GOT3 (cell line): ENCODE measurements at regions not wholly inside any gene's neighbourhood (a gene's known extent, or its start where the extent isn't known, plus 50 kb on each side); places are given as distances from the start of the nearest gene placed in this dataset.
"Not testable (repeated sequence)": the region's sequence is repeated elsewhere in the genome, so short reads cannot be mapped to it uniquely, and the experiment has no call there.

ENCODE experiments used
- DNase-seq: peaks from one replicate; lab custom pipeline; 2025; ENCODE audit warnings: mixed read lengths; lab: John Stamatoyannopoulos, UW

DNA sequence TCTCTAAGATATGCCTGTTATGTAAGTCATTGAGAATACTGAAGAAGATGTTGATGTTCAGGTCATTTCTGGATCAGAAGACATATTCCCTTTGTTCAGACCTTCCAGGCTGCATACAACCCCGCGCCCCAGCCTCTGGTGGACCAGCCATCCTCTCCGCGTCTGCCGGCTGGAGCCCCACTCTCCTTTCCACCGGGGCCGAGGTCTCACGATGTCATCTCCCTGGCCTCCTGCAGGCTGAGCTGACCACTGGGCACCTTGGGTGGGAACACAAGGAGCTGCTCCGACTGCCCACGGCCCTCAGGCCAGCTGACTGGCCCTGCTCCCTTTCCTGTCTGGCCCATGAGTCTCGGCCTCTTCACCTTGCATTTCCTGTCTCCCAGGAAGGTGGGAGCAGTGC, 124.6 kb downstream of the SHANK2 start:
- DNase-seq = no peak

- not testable (repeated sequence) for DNase-seq
Measured at GRCh38 chr11:71126401-71126800, 126.0 kb downstream of the SHANK2 start.

GRCh38 chr11:71125150-71125549, 127.2 kb downstream of the SHANK2 start:
- no peak for DNase-seq

GRCh38 chr11:71124127-71124526, 128.2 kb downstream of the SHANK2 start:
- DNase-seq = no peak

- DNase-seq = no peak
Measured at GRCh38 chr11:71120471-71120896, 131.9 kb downstream of the SHANK2 start.

- no peak for DNase-seq
Measured at GRCh38 chr11:71119656-71120269, 132.6 kb downstream of the SHANK2 start.

DNA sequence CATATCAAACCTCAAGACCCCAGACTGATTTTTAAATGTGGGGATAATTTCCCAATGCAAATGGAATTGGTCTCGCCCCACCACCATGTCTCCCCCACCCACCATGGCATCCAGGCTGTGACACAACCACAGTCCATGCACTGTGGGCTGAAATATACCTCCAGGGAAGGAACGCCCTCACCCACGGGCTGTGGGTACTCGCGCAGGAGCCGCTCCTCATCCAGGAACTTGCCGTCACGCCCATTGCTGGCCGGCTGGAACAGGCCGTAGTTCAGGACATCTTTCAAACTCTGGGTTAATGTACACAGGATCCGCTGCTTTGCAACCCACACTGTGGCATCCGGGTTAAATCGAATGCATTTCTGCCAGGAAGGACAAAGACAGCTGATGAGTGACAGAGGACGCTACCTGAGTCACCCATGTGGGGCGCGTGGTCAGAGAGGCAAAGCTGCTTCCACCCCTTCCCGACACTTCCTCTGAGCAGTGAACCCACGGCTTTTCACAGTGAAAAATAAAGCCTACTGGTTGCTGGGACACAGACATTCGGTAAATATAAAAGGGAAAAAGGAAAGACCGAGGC, 133.6 kb downstream of the SHANK2 start:
- DNase-seq = no peak

DNA sequence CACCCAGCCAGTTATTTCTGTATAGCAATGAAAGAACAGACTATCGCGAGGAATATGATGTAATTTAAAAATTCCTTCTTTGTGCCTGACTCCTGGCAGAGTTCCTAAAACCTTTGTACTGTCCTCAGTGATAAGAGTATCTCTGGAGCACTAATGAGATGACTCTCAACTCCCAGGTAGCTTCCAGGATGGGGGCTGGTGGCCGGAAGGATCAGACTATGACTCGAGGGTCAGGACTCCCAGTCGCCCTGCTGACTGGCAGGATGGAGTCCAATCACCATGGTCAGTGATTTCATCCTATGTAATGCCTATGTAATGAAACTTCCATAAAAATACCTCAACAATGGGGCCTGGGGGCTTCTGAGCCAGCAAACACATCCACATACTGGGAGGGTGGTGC, 135.1 kb downstream of the SHANK2 start:
- DNase-seq = no peak

GRCh38 chr11:71116693-71117040, 135.7 kb downstream of the SHANK2 start:
- DNase-seq = no peak

GRCh38 chr11:71115770-71116692, 136.3 kb downstream of the SHANK2 start:
- DNase-seq = no peak

DNA sequence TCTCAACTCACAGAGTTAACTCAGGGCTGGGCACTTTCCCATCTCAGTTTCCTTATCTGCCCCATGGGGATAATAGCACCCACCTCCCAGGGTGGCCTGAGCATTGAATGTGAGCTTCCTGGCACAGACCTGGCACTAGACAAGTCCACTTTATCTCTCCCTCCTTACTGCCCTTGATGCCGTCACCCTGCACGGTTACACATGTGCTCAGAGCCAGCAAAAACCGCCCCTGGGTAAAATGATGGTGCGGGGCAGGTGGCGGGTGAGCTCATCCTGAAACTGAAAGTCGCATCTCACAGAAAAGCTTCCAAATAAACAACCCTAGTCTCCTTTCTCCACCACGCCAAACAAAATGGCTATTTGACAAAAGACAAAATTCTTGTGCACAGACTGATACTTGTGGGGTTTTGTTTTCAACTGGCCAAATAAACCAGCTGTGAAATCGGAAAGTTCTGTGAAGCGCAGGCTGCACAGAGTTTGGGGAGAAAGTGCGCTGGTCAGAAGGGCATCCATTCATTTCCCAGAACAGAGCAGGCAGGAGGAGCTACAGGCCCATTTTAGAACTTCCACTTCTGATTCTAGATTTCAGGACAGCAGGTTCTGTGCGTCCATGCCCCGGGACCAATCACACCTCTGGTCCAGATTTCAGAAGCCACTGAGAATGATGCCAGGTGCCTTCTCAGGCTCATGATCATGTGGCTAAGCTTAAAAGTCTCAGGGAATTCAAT, 138.1 kb downstream of the SHANK2 start:
- no peak for DNase-seq

DNA sequence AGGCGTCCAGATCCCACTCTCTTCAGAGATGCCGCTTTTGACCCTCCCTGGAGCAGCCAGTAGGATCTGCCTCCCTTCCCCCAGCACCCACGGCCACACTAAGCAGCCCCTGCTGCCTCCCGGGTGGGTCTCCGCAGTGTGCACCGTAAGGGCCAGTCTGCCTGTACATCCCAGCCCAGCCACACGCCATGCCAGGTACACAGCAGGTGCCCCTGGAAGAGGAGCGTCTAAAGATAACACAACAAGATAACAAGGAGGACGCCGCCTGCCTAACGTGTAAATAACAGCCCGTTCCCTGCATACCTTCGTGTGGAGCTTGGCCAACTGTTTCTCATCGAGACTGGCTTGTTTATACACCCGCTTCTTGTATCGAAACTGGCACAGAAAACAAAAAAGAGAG, 139.4 kb downstream of the SHANK2 start:
- no peak for DNase-seq

DNA sequence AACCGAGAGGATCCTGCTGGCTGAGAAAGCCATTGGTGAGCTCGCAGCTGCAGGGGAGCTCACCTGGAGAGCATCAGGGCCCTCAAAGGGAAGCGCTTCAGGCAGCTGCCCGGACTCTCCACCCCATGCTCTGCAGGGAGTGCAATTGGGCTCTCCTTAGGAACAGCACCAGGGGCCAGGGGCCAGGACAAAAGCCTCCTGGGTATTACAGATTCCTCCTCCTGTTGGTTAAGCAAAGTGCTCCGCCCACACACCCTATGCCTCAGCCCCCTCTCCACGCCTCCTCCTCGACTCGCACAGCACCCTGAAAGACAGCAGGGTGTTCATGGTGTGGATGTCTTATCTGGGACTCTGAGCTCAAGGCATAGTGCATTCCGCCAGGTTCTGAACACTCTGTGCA, 139.9 kb downstream of the SHANK2 start:
- DNase-seq = no peak

DNA sequence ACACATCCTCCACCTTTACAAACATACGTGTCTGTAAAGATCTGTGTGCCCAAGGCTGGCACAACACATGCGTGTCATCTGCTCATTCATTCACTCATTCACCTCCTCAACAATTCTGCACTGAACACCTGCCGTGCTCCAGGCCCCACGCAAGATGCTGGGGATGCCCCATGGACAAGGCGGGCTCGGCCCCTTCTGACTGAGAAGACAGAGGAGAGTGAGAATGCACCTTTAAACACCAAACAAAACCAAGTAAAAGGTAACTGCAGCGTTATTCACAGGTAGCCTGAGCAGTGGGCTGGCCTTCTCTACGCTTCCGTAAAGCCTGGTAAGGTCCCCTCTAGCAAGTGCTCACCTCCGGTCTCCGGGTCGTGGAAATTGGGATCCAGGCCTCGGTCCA, 142.8 kb downstream of the SHANK2 start:
- DNase-seq = no peak

- no peak for DNase-seq
Measured at GRCh38 chr11:71109186-71109585, 143.2 kb downstream of the SHANK2 start.

GRCh38 chr11:71108013-71108865, 144.1 kb downstream of the SHANK2 start:
- no peak for DNase-seq

GRCh38 chr11:71106671-71107070, 145.7 kb downstream of the SHANK2 start:
- DNase-seq = no peak

DNA sequence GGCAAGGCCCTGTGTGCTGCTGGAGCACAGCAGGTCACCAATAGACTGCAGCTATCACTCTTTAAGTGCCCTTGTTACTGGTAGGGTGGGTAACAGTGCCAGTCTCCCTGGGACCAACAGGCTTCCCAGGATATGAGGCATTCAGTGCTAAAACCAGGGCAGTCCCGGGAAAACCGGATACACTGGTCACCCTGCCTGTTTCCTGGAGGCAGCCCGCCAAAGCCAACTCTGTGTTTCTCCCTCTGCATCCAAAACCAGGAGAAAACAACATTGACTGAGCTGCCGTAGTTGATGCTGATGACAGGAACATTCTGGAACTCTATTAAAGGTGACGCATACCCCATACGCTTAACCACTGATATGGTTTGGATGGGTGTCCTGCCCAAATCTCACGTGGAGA, 149.1 kb downstream of the SHANK2 start:
- DNase-seq = no peak

- DNase-seq = no peak
Measured at GRCh38 chr11:71102251-71102995, 150.0 kb downstream of the SHANK2 start.

DNA sequence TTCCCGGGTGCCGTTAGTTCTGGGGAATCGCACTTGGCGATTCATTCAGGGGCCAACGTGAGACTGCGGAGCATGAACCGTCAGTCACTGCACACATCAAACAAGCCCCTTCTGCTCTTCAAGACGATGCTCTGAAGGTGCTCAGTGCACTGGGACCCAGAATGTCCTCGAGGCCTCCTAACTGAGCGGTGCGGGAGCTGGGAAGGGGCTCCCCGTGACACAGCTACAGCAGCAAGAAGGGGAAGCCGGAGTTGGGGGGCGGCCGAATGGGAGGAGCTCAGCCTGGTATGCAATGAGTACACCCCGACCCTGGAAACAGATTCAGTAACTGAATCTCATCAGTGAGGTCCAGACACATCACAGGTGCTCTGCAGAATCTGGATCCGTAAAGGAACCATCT, 150.8 kb downstream of the SHANK2 start:
- DNase-seq = no peak

DNA sequence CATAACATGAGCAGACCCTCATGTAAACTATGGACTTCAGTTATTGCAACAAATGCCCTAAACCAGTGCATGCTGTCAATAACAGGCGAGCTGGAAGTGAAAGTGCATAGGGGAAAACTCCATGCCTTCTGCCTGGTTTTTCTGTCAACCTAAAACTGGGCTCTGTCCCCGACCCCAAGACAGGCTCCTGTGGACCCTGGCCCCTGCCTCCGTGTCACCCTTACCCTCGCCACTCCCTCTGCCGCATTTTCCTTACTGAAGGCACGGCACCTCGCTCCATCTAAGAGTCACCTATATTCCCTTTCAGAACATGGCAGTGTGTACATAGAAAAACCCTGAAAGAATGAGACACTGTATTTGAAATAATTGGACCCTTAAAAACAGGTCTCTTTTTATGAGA, 151.3 kb downstream of the SHANK2 start:
- DNase-seq = no peak
